ENCODE measurements at regions not wholly inside any gene's neighbourhood (a gene's known extent, or its start where the extent isn't known, plus 50 kb on each side); places are given as distances from the start of the nearest gene placed in this dataset.

GRCh38 chr20:41978875-41979274 is 360.7 kb upstream of the CHD6 start:
- H3K27ac ChIP-seq (ENCODE audit: low read depth, low read length): no peak overlapping the region
- H2BK20ac ChIP-seq (ENCODE audit: low read length): no peak overlapping the region
- H3K4me3 ChIP-seq (ENCODE audit: extremely low read depth in 1 of 4, insufficient read depth in 2 of 4, low read depth in 3 of 4, low read length in 4 of 4): no peak overlapping the region
- no peak overlapping the region for H4K91ac ChIP-seq (replicated peaks; ENCODE audit: insufficient read length, low read length)
- no peak overlapping the region for H3K4ac ChIP-seq (replicated peaks; ENCODE audit: insufficient read length, low read depth, low read length)
- H2BK5ac ChIP-seq (ENCODE audit: low read depth, low read length): no peak overlapping the region
- CTCF ChIA-PET (ENCODE audit: partially characterized antibody): interaction anchor here (0.9 to 2.6 kb wide), 4 partner anchors 10 to 823 kb away, joined by 3 to 14 read pairs (median 4); no protein-coding TSS in a partner anchor
- H4K5ac ChIP-seq (ENCODE audit: insufficient read length, low read depth, low read length): no peak overlapping the region
- no peaks in the 10 kb centered on the region for H4K20me1 ChIP-seq (replicated peaks in 1 of 2; ENCODE audit: control insufficient read depth in 1 of 2, insufficient read depth in 2 of 2, low read length in 2 of 2)
- no peaks in the 10 kb centered on the region for H3K23me2 ChIP-seq (ENCODE audit: low read depth, low read length)
- no peak overlapping the region for H2AK5ac ChIP-seq (ENCODE audit: low read depth, low read length)
- no peaks in the 10 kb centered on the region for H3K36me3 ChIP-seq (ENCODE audit: control insufficient read depth in 2 of 4, insufficient read depth in 4 of 4, low read length in 3 of 4)
- POLR2A ChIA-PET (ENCODE audit: partially characterized antibody): no interaction called here
- no peaks in the 10 kb centered on the region for H3K9me3 ChIP-seq (ENCODE audit: insufficient read depth in 2 of 2, low read depth in 1 of 2, low read length in 1 of 2)
- H2BK120ac ChIP-seq (replicated peaks; ENCODE audit: low read depth, low read length): no peak overlapping the region
- H3K79me1 ChIP-seq (ENCODE audit: low read depth, low read length): no peaks in the 10 kb centered on the region
- H3K79me2 ChIP-seq (ENCODE audit: control insufficient read depth in 1 of 2, insufficient read depth in 2 of 2, low read length in 2 of 2): no peaks in the 10 kb centered on the region
- no peak for DNase-seq (ENCODE audit: low read depth in 1 of 2, low spot score in 2 of 2)
- H3K4me1 ChIP-seq (replicated peaks in 1 of 4; ENCODE audit: control insufficient read depth in 3 of 4, insufficient read depth in 4 of 4, low read length in 3 of 4): no peaks in the 10 kb centered on the region; a peak in 1 of 7 replicates
- no peak overlapping the region for H3K56ac ChIP-seq (replicated peaks; ENCODE audit: insufficient read length, low read depth, low read length)
- no peak overlapping the region for H3K23ac ChIP-seq (ENCODE audit: insufficient read length)
- WGBS, 2 experiments (ENCODE audit: extremely low coverage in 1 of 2, insufficient coverage in 1 of 2, insufficient read length in 1 of 2, insufficient replicate concordance in 2 of 2, low coverage in 1 of 2, low lambda C conversion rate in 2 of 2, missing lambda C conversion rate in 1 of 2): 95% methylated on average over 4 of the region's 4 CpGs; no CpG with 5 or more reads in 1 of the 2 experiments
- no peak overlapping the region for H3K14ac ChIP-seq (ENCODE audit: insufficient read length)
- H2AFZ ChIP-seq (ENCODE audit: low read length): no peak overlapping the region
- no peak for FAIRE-seq
- no peak overlapping the region for H2BK12ac ChIP-seq (ENCODE audit: low read depth, low read length)
- TF ChIP-seq, protein P1, sequence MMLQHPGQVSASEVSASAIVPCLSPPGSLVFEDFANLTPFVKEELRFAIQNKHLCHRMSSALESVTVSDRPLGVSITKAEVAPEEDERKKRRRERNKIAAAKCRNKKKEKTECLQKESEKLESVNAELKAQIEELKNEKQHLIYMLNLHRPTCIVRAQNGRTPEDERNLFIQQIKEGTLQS (IDR thresholded peaks at IDR 0.05; ENCODE audit: insufficient read depth, low read depth, low read length): no peak
- TF ChIP-seq FOSL1 (IDR thresholded peaks at IDR 0.05; ENCODE audit: insufficient read depth, low read depth, low read length) (no peak), PHF8 (conservative IDR thresholded peaks at IDR 0.05; ENCODE audit: low read depth, low read length) (no peak), EP300 (IDR thresholded peaks at IDR 0.05; ENCODE audit: borderline replicate concordance in 1 of 2, low read depth in 2 of 2, low read length in 2 of 2) (no peak), JUN (IDR thresholded peaks at IDR 0.05; ENCODE audit: low read depth, low read length) (no peak)
- H4K8ac ChIP-seq (ENCODE audit: extremely low read depth, insufficient read depth, low read length): no peak overlapping the region
- no peak overlapping the region for H3K18ac ChIP-seq (ENCODE audit: extremely low read depth, low read length)
- H3K27me3 ChIP-seq (replicated peaks in 1 of 4; ENCODE audit: control insufficient read depth in 3 of 4, extremely low read depth in 1 of 4, insufficient read depth in 3 of 4, low read length in 3 of 4): no peaks in the 10 kb centered on the region
- H2BK15ac ChIP-seq (ENCODE audit: low read length): no peak overlapping the region
- H3K4me2 ChIP-seq (ENCODE audit: insufficient read depth in 1 of 2, low read depth in 2 of 2, low read length in 2 of 2): no peak overlapping the region
- no peak overlapping the region for H3K9ac ChIP-seq (replicated peaks in 1 of 4; ENCODE audit: extremely low read depth in 1 of 4, low read depth in 3 of 4, low read length in 3 of 4)

Measured in H1 (cell line).